IMR-90 (cell line): ENCODE measurements at regions not wholly inside any gene's neighbourhood (a gene's known extent, or its start where the extent isn't known, plus 50 kb on each side); places are given as distances from the start of the nearest gene placed in this dataset.

Experiments
- ATAC-seq: fragments of 200-7000 bp; cut with Tn5 transposase; 2 replicates; pipeline ENCODE4 v1.9.1; 2020; ENCODE audit warnings: low read depth, mild to moderate bottlenecking, moderate library complexity
- BruUV-seq: library from RNA; stranded (reverse); fragments of 400-500 nt; replicated peaks from 2 replicates; lab custom pipeline; 2021; lab: Mats Ljungman, UMichigan
- CTCF ChIA-PET: fragments of 300-600 bp; formaldehyde crosslinking; extraction: SDS; loops from one replicate; lab custom pipeline; 2021; ENCODE audit warnings: antibody characterized with exemption; lab: Yijun Ruan, JAX
- POLR2A ChIA-PET: fragments of 300-600 bp; sonication (Branson Sonifier 250); formaldehyde crosslinking; loops from one replicate; lab custom pipeline; 2022; ENCODE audit warnings: antibody characterized with exemption; ENCODE audit not compliant: unreplicated experiment; lab: Charles Lee
- DNase-seq: peaks from one replicate; pipeline ENCODE4 v3.0.0; 2013
- H2AFZ ChIP-seq: replicated peaks from 2 replicates; pipeline ENCODE3; 2013; ENCODE audit warnings: low read length, mild to moderate bottlenecking; ENCODE audit not compliant: poor library complexity
- H2AK5ac ChIP-seq: 2 replicates; pipeline ENCODE4 v1.6.1; 2013; ENCODE audit warnings: low read depth, low read length, inconsistent platforms
- H2AK9ac ChIP-seq: replicated peaks from 2 replicates; pipeline ENCODE3; 2013; ENCODE audit warnings: mild to moderate bottlenecking, low read depth, low read length, moderate library complexity; ENCODE audit not compliant: poor library complexity
- H2BK120ac ChIP-seq: 2 replicates; pipeline ENCODE4 v1.6.1; 2013; ENCODE audit warnings: low read depth, low read length, inconsistent platforms
- H2BK15ac ChIP-seq: 3 replicates; pipeline ENCODE4 v1.6.1; 2013; ENCODE audit warnings: low read depth, low read length, inconsistent platforms
- H2BK20ac ChIP-seq: 2 replicates; pipeline ENCODE4 v1.6.1; 2013; ENCODE audit warnings: low read depth, mild to moderate bottlenecking, inconsistent platforms, low read length, moderate library complexity
- H2BK5ac ChIP-seq: 2 replicates; pipeline ENCODE4 v1.6.1; 2013; ENCODE audit warnings: mild to moderate bottlenecking, low read depth, low read length, inconsistent platforms; ENCODE audit not compliant: poor library complexity, severe bottlenecking
- H3K14ac ChIP-seq: replicated peaks from 2 replicates; pipeline ENCODE4 v1.6.1; 2013; ENCODE audit warnings: low read depth, low read length, inconsistent platforms
- H3K18ac ChIP-seq: 2 replicates; pipeline ENCODE4 v1.6.1; 2013; ENCODE audit warnings: low read depth, low read length, control low read depth
- H3K23ac ChIP-seq: 2 replicates; pipeline ENCODE4 v1.6.1; 2013; ENCODE audit warnings: low read depth, low read length, inconsistent platforms
- H3K27ac ChIP-seq: 2 replicates; pipeline ENCODE4 v1.5.1; 2013; ENCODE audit warnings: mild to moderate bottlenecking, control low read depth, low read length; ENCODE audit not compliant: insufficient read depth
- H3K27me3 ChIP-seq: 2 replicates; pipeline ENCODE4 v1.6.1; 2013; ENCODE audit warnings: low read length; ENCODE audit not compliant: control insufficient read depth, insufficient read depth
- H3K36me3 ChIP-seq: 2 replicates; pipeline ENCODE4 v1.6.1; 2013; ENCODE audit warnings: low read length, mixed read lengths; ENCODE audit not compliant: control insufficient read depth, insufficient read depth
- H3K4ac ChIP-seq: 2 replicates; pipeline ENCODE4 v1.6.1; 2013; ENCODE audit warnings: low read depth, low read length, inconsistent platforms
- H3K4me1 ChIP-seq: 2 replicates; pipeline ENCODE4 v1.6.1; 2013; ENCODE audit warnings: low read length, mixed read lengths; ENCODE audit not compliant: control insufficient read depth, insufficient read depth
- H3K4me2 ChIP-seq: 2 replicates; pipeline ENCODE4 v1.6.1; 2013; ENCODE audit warnings: low read depth, mild to moderate bottlenecking, control low read depth, low read length, moderate library complexity
- H3K4me3 ChIP-seq: 2 replicates; pipeline ENCODE4 v1.5.1; 2013; ENCODE audit warnings: low read depth, mild to moderate bottlenecking, control low read depth, low read length, moderate library complexity; ENCODE audit not compliant: insufficient read depth
- H3K56ac ChIP-seq: 2 replicates; pipeline ENCODE4 v1.6.1; 2013; ENCODE audit warnings: low read length, inconsistent platforms; ENCODE audit not compliant: insufficient read depth; ENCODE audit errors: extremely low read depth
- H3K79me1 ChIP-seq, 2 experiments: 2 replicates each; pipeline ENCODE4 v1.6.1; 2013; ENCODE audit warnings: low read length in 2 of 2, inconsistent platforms in 1 of 2, low read depth in 1 of 2
- H3K9ac ChIP-seq: 2 replicates; pipeline ENCODE4 v1.6.1; 2013; ENCODE audit warnings: low read depth, low read length, control low read depth
- H3K9me1 ChIP-seq: 2 replicates; pipeline ENCODE4 v1.6.1; 2013; ENCODE audit warnings: low read length, inconsistent platforms; ENCODE audit not compliant: insufficient read depth
- H3K9me3 ChIP-seq: 2 replicates; pipeline ENCODE4 v1.6.1; 2013; ENCODE audit warnings: low read length; ENCODE audit not compliant: control insufficient read depth, insufficient read depth
- H4K20me1 ChIP-seq: 2 replicates; pipeline ENCODE4 v1.6.1; 2013; ENCODE audit warnings: low read length, inconsistent platforms; ENCODE audit not compliant: insufficient read depth
- H4K5ac ChIP-seq: 2 replicates; pipeline ENCODE4 v1.6.1; 2013; ENCODE audit warnings: mild to moderate bottlenecking, low read depth, low read length, control low read depth
- H4K8ac ChIP-seq, 2 experiments: 2 replicates each; pipeline ENCODE4 v1.6.1; 2013; ENCODE audit warnings: low read depth in 2 of 2, low read length in 2 of 2, control low read depth in 1 of 2, inconsistent platforms in 1 of 2
- H4K91ac ChIP-seq: 2 replicates; pipeline ENCODE4 v1.6.1; 2013; ENCODE audit warnings: low read depth, low read length, inconsistent platforms; ENCODE audit not compliant: insufficient read depth
- CHD1 ChIP-seq: IDR thresholded peaks from 2 replicates; pipeline ENCODE4 v1.6.1; 2012; ENCODE audit warnings: low read depth, low read length, improper control_type of control experiment
- MAZ ChIP-seq: IDR thresholded peaks from 2 replicates; pipeline ENCODE4 v1.6.1; 2012; ENCODE audit warnings: low read depth, mild to moderate bottlenecking, low read length, improper control_type of control experiment, moderate library complexity, borderline replicate concordance
- MXI1 ChIP-seq: IDR thresholded peaks from 2 replicates; pipeline ENCODE4 v1.6.1; 2012; ENCODE audit warnings: low read depth, mild to moderate bottlenecking, low read length, moderate library complexity, borderline replicate concordance
- RAD21 ChIP-seq: IDR thresholded peaks from 2 replicates; pipeline ENCODE4 v1.6.1; 2012; ENCODE audit warnings: low read length, improper control_type of control experiment
- WGBS, 2 experiments: methylation state at CpG; one replicate each; pipeline versions ENCODE4 v1.1.5 to v1.1.7; 2013; ENCODE audit warnings: missing lambda C conversion rate in 2 of 2; ENCODE audit not compliant: insufficient read length in 1 of 2; ENCODE audit errors: extremely low coverage in 2 of 2; 5-methylcytosine and 5-hydroxymethylcytosine counted together
- dilution Hi-C: fragments of 300-500 bp; cut with HindIII; formaldehyde crosslinking; loops from one replicate; pipeline ENCODE4 v1.14.3; 2018; ENCODE audit warnings: low sequenced_read_pairs; ENCODE audit not compliant: unreplicated experiment
- in situ Hi-C: fragments of 300-500 bp; cut with MboI; formaldehyde crosslinking; loops from 3 replicates; pipeline ENCODE4 v1.14.3; 2019; ENCODE audit warnings: low sequenced_read_pairs, inconsistent platforms, mixed read lengths
- intact Hi-C: fragments of 100-400 bp; cut with micrococcal nuclease; formaldehyde crosslinking; loops from 2 replicates; pipeline ENCODE4 v1.10.0; 2022
- TF ChIP-seq, protein P1 (sequence below): fragments of 150-350 bp; IDR thresholded peaks from 2 replicates; pipeline ENCODE4 v1.6.1; 2017; ENCODE audit warnings: mild to moderate bottlenecking, antibody characterized with exemption, low read length, low read depth

DNA sequence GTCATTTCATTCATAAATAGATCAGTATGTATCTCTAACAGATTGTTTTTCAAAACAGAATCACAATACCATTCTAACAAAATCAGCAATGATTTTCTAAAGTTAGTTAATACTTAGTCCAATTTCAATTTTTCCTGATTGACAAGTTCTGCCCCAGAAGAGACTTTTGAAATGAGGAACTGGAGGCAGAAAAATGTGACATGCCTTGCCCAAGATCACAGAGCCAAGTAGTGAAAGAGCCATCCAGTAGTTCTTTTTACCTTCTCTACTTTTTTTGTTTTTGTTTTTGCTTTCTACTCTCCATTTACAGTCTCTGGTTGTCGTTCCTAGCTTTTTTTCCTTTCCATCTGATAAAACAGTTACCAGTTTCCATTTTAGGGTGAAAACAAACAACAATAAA lies 129.3 kb upstream of the TMEM164 start:
- DNase-seq, result no peak
- ATAC-seq, result no peak

More for the DNA sequence above, 129.3 kb upstream of the TMEM164 start:
- no peaks in the 10 kb centered on the region for H4K20me1 ChIP-seq
- H2AK5ac ChIP-seq, result no peak overlapping the region
- no peaks in the 10 kb centered on the region for H3K79me1 ChIP-seq
- H3K14ac ChIP-seq, result no peak overlapping the region
- H3K36me3 ChIP-seq, result no peaks in the 10 kb centered on the region
- no peak overlapping the region for H2BK20ac ChIP-seq
- no peak overlapping the region for H2AFZ ChIP-seq
- H2BK120ac ChIP-seq, result no peak overlapping the region
- 0 out of 2 replicates have a peak, but pooled peaks cover 2% of the 10 kb centered on the region for H3K9me3 ChIP-seq
- H3K4me1 ChIP-seq, result peaks cover 3% of the 10 kb centered on the region; the same call in 1 of the 2 replicates
- intact Hi-C loops, result loop anchor here (5.0 kb wide), 1 partner anchor 141 kb away; the partner anchor contains the start of gene ACSL4
- no peak overlapping the region for H3K4me3 ChIP-seq
- no peak overlapping the region for H2AK9ac ChIP-seq
- H3K27me3 ChIP-seq, result no peaks in the 10 kb centered on the region
- in situ Hi-C loops, result no loop called here
- no peak overlapping the region for H3K4ac ChIP-seq
- H3K56ac ChIP-seq, result no peak overlapping the region
- H2BK15ac ChIP-seq, result no peak overlapping the region
- H3K27ac ChIP-seq, result no peak overlapping the region
- POLR2A ChIA-PET, result no interaction called here
- H3K4me2 ChIP-seq, result no peak overlapping the region
- H4K5ac ChIP-seq, result no peak overlapping the region
- no peak overlapping the region for H3K23ac ChIP-seq
- no peak overlapping the region for H3K9ac ChIP-seq
- no peak overlapping the region for H2BK5ac ChIP-seq
- H3K9me1 ChIP-seq, result no peaks in the 10 kb centered on the region
- no peak overlapping the region for H4K8ac ChIP-seq
- no CpG with 5 or more reads among the region's 1 CpG for WGBS, 2 experiments
- H3K18ac ChIP-seq, result no peak overlapping the region
- CTCF ChIA-PET, result no interaction called here
- no peak overlapping the region for H4K91ac ChIP-seq
- no TSS peak for BruUV-seq
- TF ChIP-seq CHD1 (no peak), MAZ (no peak), RAD21 (no peak), MXI1 (no peak)
- TF ChIP-seq, protein P1, sequence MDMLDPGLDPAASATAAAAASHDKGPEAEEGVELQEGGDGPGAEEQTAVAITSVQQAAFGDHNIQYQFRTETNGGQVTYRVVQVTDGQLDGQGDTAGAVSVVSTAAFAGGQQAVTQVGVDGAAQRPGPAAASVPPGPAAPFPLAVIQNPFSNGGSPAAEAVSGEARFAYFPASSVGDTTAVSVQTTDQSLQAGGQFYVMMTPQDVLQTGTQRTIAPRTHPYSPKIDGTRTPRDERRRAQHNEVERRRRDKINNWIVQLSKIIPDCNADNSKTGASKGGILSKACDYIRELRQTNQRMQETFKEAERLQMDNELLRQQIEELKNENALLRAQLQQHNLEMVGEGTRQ, result no peak
- dilution Hi-C loops, result no loop called here
